HG03469 (cell line): ENCODE measurements at regions not wholly inside any gene's neighbourhood (a gene's known extent, or its start where the extent isn't known, plus 50 kb on each side); places are given as distances from the start of the nearest gene placed in this dataset.

Experiments
- ATAC-seq: cut with Tn5 transposase; IDR thresholded peaks from one replicate; pipeline ENCODE4 v1.9.1; 2021; ENCODE audit warnings: mild to moderate bottlenecking, moderate library complexity, moderate number of reproducible peaks; ENCODE audit not compliant: unreplicated experiment

GRCh38 chr4:180636696-180637404 is 1606.4 kb upstream of the TENM3 start:
- ATAC-seq = no peak

GRCh38 chr4:180637616-180638015 is 1605.6 kb upstream of the TENM3 start:
- no peak for ATAC-seq

- no peak for ATAC-seq
Observed at GRCh38 chr4:180640193-180640592, 1603.0 kb upstream of the TENM3 start.

GRCh38 chr4:180641495-180641894 is 1601.7 kb upstream of the TENM3 start:
- no peak for ATAC-seq

GRCh38 chr4:180642732-180643131 is 1600.5 kb upstream of the TENM3 start:
- ATAC-seq = no peak

- no peak for ATAC-seq
Observed at GRCh38 chr4:180650273-180650672, 1592.9 kb upstream of the TENM3 start.

GRCh38 chr4:180652533-180652932 is 1590.7 kb upstream of the TENM3 start:
- ATAC-seq = no peak

GRCh38 chr4:180655886-180656285 is 1587.3 kb upstream of the TENM3 start:
- ATAC-seq = no peak

- ATAC-seq = no peak
Observed at GRCh38 chr4:180657881-180658280, 1585.3 kb upstream of the TENM3 start.

- peak; percentile 84 for ATAC-seq
Observed at GRCh38 chr4:180664766-180665368, 1578.3 kb upstream of the TENM3 start.

- ATAC-seq = no peak
Observed at GRCh38 chr4:180665481-180665880, 1577.7 kb upstream of the TENM3 start.

GRCh38 chr4:180665994-180666824 is 1577.0 kb upstream of the TENM3 start:
- ATAC-seq = peak; percentile 85

- ATAC-seq = no peak
Observed at GRCh38 chr4:180668732-180669131, 1574.5 kb upstream of the TENM3 start.

- ATAC-seq = no peak
Observed at GRCh38 chr4:180669680-180670079, 1573.5 kb upstream of the TENM3 start.

- ATAC-seq = no peak
Observed at GRCh38 chr4:180674619-180675358, 1568.4 kb upstream of the TENM3 start.

GRCh38 chr4:180675359-180675650 is 1567.9 kb upstream of the TENM3 start:
- ATAC-seq = no peak

- ATAC-seq = no peak
Observed at GRCh38 chr4:180680305-180680704, 1562.9 kb upstream of the TENM3 start.

- no peak for ATAC-seq
Observed at GRCh38 chr4:180682776-180683175, 1560.4 kb upstream of the TENM3 start.

- ATAC-seq = no peak
Observed at GRCh38 chr4:180683186-180683585, 1560.0 kb upstream of the TENM3 start.

GRCh38 chr4:180688480-180688879 is 1554.7 kb upstream of the TENM3 start:
- ATAC-seq = no peak

GRCh38 chr4:180694875-180695274 is 1548.3 kb upstream of the TENM3 start:
- ATAC-seq = no peak
